MCF 10A (cell line): ENCODE measurements at regions not wholly inside any gene's neighbourhood (a gene's known extent, or its start where the extent isn't known, plus 50 kb on each side); places are given as distances from the start of the nearest gene placed in this dataset.
A peak's percentile ranks its signal among the peaks of the same experiment; 100 is the strongest.

ENCODE experiments used
- BruUV-seq: library from RNA; stranded (reverse); fragments of 400-500 nt; replicated peaks from 2 replicates; lab custom pipeline; 2021; lab: Mats Ljungman, UMichigan
- CTCF ChIA-PET: fragments of 300-600 bp; sonication (Branson Sonifier 250); formaldehyde crosslinking; extraction: SDS; loops from one replicate; lab custom pipeline; 2021; ENCODE audit warnings: antibody characterized with exemption, inconsistent platforms; lab: Yijun Ruan, JAX
- POLR2A ChIA-PET: fragments of 300-600, 350-650 bp; sonication (Branson Sonifier 250); formaldehyde crosslinking; extraction: SDS; loops from one replicate; lab custom pipeline; 2020; ENCODE audit warnings: antibody characterized with exemption, inconsistent platforms; lab: Yijun Ruan, JAX
- DNase-seq: peaks from one replicate; pipeline ENCODE4 v3.0.0-alpha.2; 2018; ENCODE audit not compliant: unreplicated experiment
- H3K27ac Mint-ChIP-seq: one replicate; pipeline ENCODE4 v1.8.0; 2022; ENCODE audit warnings: mild to moderate bottlenecking, low read depth, mixed read lengths; ENCODE audit not compliant: unreplicated experiment
- H3K27me3 Mint-ChIP-seq: one replicate; pipeline ENCODE4 v1.8.0; 2022; ENCODE audit warnings: mixed read lengths; ENCODE audit not compliant: insufficient read depth, unreplicated experiment
- H3K36me3 Mint-ChIP-seq: one replicate; pipeline ENCODE4 v1.8.0; 2022; ENCODE audit warnings: mild to moderate bottlenecking, moderate library complexity, mixed read lengths; ENCODE audit not compliant: insufficient read depth, unreplicated experiment
- H3K4me1 Mint-ChIP-seq: one replicate; pipeline ENCODE4 v1.8.0; 2022; ENCODE audit warnings: mixed read lengths; ENCODE audit not compliant: insufficient read depth, unreplicated experiment
- H3K4me3 Mint-ChIP-seq: one replicate; pipeline ENCODE4 v1.8.0; 2022; ENCODE audit warnings: mild to moderate bottlenecking, moderate library complexity, mixed read lengths; ENCODE audit not compliant: unreplicated experiment
- H3K9me3 Mint-ChIP-seq: one replicate; pipeline ENCODE4 v1.8.0; 2022; ENCODE audit warnings: mixed read lengths; ENCODE audit not compliant: unreplicated experiment
- CTCF ChIP-seq: fragments of 200-600 bp; IDR thresholded peaks from one replicate; pipeline ENCODE4 v1.8.0; 2022; ENCODE audit warnings: antibody characterized with exemption, mild to moderate bottlenecking; ENCODE audit not compliant: unreplicated experiment
- intact Hi-C: fragments of 100-400 bp; cut with micrococcal nuclease; formaldehyde crosslinking; loops from 2 replicates; pipeline ENCODE4 v1.14.1; 2022

GRCh38 chr5:91280362-91281269 lies 102.5 kb downstream of the ARRDC3 start:
- peak overlapping the region; percentile 98 for H3K27ac Mint-ChIP-seq
- CTCF ChIA-PET, result interaction anchor here (0.6 to 1.9 kb wide), 9 partner anchors 11 to 415 kb away, joined by 3 to 7 read pairs (median 4); no protein-coding TSS in a partner anchor
- POLR2A ChIA-PET, result interaction anchor here (0.5 to 7.1 kb wide), 40 partner anchors 9 to 408 kb away, joined by 3 to 105 read pairs (median 6); partner anchors contain the start of gene ARRDC3
- peaks cover 19% of the 10 kb centered on the region for H3K4me1 Mint-ChIP-seq
- no peaks in the 10 kb centered on the region for H3K27me3 Mint-ChIP-seq
- intact Hi-C loops, result loop anchor here (1.0 kb wide), 5 partner anchors 16 to 178 kb away; partner anchors contain the start of gene ARRDC3
- H3K9me3 Mint-ChIP-seq, result peaks cover 9% of the 10 kb centered on the region
- TSS peak; percentile 85 for BruUV-seq
- peak overlapping the region; percentile 86 for H3K4me3 Mint-ChIP-seq
- H3K36me3 Mint-ChIP-seq, result no peaks in the 10 kb centered on the region
- no peak for TF ChIP-seq CTCF
- DNase-seq, result peak; percentile 96

DNA sequence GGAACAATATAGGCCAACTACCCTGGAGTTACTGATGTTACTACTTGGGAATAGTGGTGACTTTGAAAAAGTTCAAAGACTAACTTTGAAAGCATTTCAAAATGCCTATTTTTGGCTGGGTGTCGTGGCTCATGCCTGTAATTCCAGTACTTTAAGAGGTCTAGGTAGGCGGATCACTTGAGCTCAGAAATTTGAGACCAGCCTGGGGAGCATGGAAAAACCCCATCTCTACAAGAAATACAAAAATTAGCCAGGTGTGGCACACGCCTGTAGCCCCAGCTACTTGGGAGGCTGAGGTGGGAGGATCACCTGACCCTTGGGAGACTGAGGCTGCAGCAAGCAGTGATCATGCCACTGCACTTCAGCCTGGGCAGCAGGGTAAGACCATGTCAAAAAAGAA lies 105.3 kb downstream of the ARRDC3 start:
- ChIA-PET POLR2A (no interaction called here), CTCF (interaction anchor here (0.6 kb wide), 1 partner anchor 100 kb away, joined by 3 read pairs; no protein-coding TSS in a partner anchor)
- DNase-seq, result peak; percentile 18
- Mint-ChIP-seq H3K9me3 (no peaks in the 10 kb centered on the region), H3K4me3 (no peak overlapping the region), H3K4me1 (peaks cover 19% of the 10 kb centered on the region), H3K36me3 (no peaks in the 10 kb centered on the region), H3K27me3 (no peaks in the 10 kb centered on the region), H3K27ac (no peak overlapping the region)
- no peak for TF ChIP-seq CTCF
- intact Hi-C loops, result no loop called here
- no TSS peak for BruUV-seq

- intact Hi-C loops, result no loop called here
- no peaks in the 10 kb centered on the region for H3K9me3 Mint-ChIP-seq
- no peaks in the 10 kb centered on the region for H3K36me3 Mint-ChIP-seq
- no peak for TF ChIP-seq CTCF
- H3K4me3 Mint-ChIP-seq, result no peak overlapping the region
- no peaks in the 10 kb centered on the region for H3K27me3 Mint-ChIP-seq
- CTCF ChIA-PET, result interaction anchor here (0.6 to 2.1 kb wide), 2 partner anchors 101 to 108 kb away, joined by 3 to 6 read pairs; no protein-coding TSS in a partner anchor
- no peak overlapping the region for H3K27ac Mint-ChIP-seq
- POLR2A ChIA-PET, result no interaction called here
- BruUV-seq, result no TSS peak
- H3K4me1 Mint-ChIP-seq, result peaks cover 19% of the 10 kb centered on the region
- DNase-seq, result no peak
Measured at GRCh38 chr5:91277093-91277626, 106.0 kb downstream of the ARRDC3 start.

- Mint-ChIP-seq H3K27me3 (no peaks in the 10 kb centered on the region), H3K27ac (no peak overlapping the region), H3K9me3 (no peaks in the 10 kb centered on the region), H3K36me3 (no peaks in the 10 kb centered on the region), H3K4me1 (no peaks in the 10 kb centered on the region), H3K4me3 (no peak overlapping the region)
- TF ChIP-seq CTCF, result no peak
- intact Hi-C loops, result no loop called here
- BruUV-seq, result no TSS peak
- CTCF ChIA-PET, result interaction anchor here (0.5 to 1.3 kb wide), 3 partner anchors 47 to 90 kb away, joined by 3 to 5 read pairs (median 5); no protein-coding TSS in a partner anchor
- POLR2A ChIA-PET, result interaction anchor here (0.8 to 1.6 kb wide), 3 partner anchors 34 to 341 kb away, joined by 3 read pairs; partner anchors contain the start of gene ARRDC3
- DNase-seq, result no peak
Measured at GRCh38 chr5:91272858-91273257, 110.3 kb downstream of the ARRDC3 start.
